ENCODE measurements at regions not wholly inside any gene's neighbourhood (a gene's known extent, or its start where the extent isn't known, plus 50 kb on each side); places are given as distances from the start of the nearest gene placed in this dataset.

- DNase-seq = no peak
Measured at GRCh38 chr12:111310076-111310870, 58.6 kb downstream of the PHETA1 start.

DNA sequence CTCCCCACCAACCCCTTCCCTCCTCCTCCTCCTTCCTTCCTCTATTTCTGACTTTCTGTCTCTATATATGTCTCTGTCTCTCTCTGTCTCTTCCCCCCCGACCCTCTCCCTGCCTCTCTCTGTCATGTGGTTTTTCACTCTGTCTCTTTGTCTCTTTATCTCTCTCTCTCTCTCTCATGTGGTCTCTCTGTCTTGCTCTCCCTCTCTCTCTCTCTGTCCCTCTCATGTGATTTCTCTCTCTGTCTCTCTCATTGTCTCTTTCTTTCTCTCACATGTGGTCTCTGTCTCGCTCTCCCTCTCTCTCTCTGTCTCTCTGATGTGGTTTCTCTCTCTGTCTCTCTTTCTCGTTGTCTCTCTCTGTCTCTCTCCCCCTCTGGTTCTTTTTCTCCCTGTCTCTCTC lies 59.3 kb downstream of the PHETA1 start:
- DNase-seq = no peak

DNA sequence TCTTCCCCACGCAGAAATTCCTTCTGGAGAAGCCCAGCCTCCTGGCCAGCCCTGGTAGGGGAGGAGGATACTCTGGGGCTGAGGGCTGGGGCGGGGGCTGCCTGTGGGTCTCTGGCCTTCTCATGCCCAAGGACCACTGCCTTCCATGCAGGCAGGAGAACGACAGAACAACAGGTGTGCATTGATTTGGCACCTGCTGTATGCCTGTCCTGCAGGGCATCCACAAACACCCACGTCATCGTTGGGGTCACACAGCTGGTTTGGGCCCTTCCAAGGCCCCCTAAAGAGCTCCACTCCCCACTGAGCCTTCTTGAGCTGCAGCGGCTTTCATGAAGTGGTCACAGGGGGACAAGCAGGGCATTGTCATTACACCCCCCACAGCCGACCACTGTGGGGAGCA lies 60.4 kb downstream of the PHETA1 start:
- DNase-seq = no peak

DNA sequence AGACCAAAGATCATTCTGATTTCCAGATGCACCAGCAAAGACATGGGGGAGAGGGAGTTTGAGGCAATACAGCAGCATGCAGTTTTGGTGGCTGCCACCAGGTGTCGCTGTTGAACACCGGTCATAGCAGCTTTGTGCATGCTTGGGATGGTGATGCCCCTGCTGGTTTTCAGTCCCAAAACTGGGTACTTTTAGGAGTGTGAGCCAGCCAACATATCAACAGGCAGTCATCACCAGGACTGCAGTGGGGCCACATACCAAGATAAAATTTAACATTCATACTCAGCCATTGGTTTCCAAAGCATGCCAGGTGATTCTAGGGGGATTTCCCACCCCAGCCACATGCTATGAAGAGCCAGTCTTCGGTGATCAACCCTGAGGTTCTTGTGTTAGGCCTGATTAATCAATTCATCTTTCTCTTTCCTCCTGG lies 64.2 kb downstream of the PHETA1 start:
- peak in 1 of 4 experiments; percentile 9 for DNase-seq

DNA sequence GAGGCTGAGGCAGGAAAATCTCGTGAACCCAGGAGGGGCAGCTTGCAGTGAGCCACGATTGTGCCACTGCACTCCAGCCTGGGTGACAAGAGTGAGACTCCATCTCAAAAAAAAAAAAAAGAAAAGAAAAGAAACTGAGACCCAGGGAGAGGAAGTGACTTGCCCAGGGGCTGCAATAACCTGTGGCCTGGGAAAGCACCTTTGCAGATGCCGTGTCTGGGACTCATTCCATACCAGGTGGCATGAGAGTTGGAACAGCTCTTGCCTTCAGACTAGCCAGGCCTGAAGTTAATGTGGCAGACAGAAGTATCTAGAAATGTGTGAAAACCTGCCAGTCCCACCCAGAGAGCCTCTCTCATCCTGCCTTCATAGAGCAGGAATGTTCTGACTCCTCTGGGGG lies 65.4 kb downstream of the PHETA1 start:
- no peak for DNase-seq

GRCh38 chr12:111298582-111299436 lies 70.1 kb downstream of the PHETA1 start:
- DNase-seq = peak in 3 of 4 experiments; percentile 7 to 24 (median 9)

DNA sequence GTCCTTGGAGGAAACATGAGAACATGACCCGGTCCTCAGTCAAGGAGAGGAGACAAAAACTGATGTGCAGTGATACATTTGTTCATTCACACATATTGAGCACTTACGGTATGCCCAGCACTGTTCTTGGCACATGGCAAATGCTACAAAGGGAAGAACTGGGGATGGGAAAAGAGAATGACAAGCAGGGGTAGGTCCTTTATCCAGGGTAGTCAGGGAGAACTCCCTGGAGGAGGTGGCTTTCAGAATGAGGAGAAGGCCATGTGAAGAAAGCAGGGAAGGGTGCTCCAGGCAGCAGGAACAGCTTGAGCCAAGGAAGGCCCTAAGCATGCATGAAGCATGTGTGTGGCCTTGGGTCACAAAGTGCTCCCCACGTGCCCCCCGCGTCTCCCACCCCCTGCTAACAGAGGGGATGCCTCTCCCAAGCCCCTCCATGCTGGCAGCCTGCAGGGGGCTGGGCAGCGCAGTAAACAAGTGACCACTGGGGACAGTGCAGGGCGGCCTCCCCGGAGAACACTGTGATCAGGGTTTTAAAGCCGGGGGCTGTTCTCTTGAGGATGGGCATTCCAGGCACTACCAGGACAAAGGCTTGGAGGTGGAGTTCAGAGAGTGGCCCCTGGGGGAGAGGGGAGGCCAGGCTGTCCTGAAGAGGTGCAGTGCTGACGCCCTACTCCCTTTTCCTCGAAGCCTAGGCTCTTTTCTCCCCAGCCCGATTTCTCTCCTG lies 71.0 kb downstream of the PHETA1 start:
- DNase-seq = no peak

DNA sequence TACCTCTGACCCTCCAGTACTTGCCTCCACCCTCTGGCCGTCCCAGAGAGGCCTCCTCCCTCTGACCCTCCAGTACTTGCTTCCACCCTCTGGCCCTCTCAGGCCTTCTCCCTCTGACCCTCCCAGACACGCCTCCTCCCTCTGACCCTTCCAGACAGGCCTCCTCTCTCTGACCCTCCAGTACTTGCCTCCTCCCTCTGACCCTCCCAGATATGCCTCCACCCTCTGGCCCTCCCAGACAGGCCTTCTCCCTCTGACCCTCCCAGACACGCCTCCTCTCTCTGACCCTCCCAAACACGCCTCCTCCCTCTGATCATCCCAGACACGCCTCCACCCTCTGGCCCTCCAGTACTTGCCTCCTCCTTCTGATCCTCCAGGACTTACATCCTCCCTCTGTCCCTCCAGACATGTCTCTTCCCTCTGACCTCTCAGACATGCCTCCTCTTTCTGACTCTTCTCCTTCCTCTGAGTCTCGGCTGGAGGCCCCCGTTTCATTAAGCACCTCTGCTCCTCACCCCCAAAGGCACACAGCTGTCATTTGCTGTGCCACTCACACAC lies 71.9 kb downstream of the PHETA1 start:
- no peak for DNase-seq

GRCh38 chr12:111295176-111295575 lies 73.7 kb downstream of the PHETA1 start:
- DNase-seq = no peak

GRCh38 chr12:111293266-111294009 lies 75.5 kb downstream of the PHETA1 start:
- DNase-seq = no peak

- no peak for DNase-seq
Measured at GRCh38 chr12:111291357-111291756, 77.5 kb downstream of the PHETA1 start.

GRCh38 chr12:111288771-111289170 lies 80.1 kb downstream of the PHETA1 start:
- no peak for DNase-seq

- no peak for DNase-seq
Measured at GRCh38 chr12:111287125-111287900, 81.6 kb downstream of the PHETA1 start.

- DNase-seq = no peak
Measured at GRCh38 chr12:111285200-111285599, 83.7 kb downstream of the PHETA1 start.

DNA sequence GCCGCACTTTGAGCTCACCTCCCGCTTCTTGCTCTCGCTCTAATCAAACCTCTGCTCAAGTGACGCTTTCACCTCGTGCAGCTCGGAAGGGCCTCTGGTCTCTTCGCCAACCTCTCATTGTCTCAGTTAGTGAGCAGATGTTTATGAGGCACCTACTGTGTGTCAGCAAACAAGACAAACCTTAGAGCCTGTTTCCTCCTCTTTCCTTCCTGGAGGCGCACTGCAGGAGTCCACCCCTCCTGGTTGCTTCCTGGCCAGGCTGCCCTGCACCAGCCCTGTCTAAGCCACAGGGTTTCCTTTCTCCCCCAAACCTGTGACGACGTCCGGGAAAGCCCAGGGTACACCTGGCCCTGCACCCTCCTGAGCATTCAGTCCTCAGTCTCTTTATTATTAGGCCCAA lies 84.2 kb downstream of the PHETA1 start:
- no peak for DNase-seq

DNA sequence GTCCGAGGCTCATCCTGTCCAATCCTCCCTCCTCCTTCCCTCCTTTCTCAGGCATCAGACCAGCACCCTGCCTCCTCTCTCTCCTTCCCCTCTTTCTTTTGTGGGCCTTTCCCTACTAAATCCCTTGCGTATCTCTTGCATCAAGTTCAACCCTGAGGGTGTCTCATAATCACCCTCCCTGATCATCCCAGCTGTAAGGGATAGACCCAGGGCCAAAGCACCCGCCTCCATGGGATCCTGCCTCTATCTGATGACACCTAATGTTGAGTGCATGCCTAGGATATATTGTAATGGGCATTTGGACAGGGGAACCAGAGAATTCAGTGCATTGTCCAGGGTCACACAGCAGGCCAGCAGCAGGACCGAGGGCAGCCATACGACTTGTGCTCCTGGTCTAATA lies 84.9 kb downstream of the PHETA1 start:
- DNase-seq = no peak

GRCh38 chr12:111283521-111283920 lies 85.4 kb downstream of the PHETA1 start:
- no peak for DNase-seq

DNA sequence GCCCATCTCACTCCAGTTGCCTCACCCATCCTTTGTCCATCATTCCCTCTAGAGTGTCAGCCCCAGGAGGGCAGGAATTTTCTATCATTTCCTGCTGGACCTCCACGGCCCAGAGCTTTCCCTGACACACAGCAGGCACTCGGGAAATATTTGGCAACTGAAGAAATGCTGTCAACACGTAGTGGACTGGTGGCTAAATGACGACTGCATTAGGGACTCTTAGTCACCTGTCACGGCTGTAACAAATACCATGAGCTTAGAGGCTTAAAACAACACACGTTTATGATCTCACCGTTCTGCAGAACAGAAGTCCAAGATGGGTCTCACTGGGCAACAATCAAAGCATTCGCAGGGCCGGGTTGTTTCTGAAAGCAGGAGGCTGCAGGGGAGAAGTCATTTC lies 91.3 kb downstream of the PHETA1 start:
- DNase-seq = no peak

DNA sequence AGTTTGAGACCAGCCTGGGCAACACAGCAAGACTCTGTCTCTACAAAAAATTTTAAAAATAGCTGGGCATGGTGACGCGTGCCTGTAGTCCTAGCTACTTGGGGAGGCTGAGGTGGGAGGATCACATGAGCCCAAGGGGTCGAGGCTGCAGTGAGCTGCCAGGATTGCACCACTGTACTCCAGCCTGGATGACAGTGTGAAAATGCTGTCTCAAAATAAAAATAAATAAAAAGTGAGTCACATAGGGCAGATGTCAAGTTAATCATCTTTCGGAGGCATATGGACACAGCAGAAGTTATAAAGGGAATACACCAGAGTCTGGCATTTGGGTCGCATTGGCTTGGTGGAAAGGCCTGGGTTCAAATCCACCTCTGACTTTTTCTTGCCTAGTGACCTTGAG lies 92.7 kb downstream of the PHETA1 start:
- DNase-seq = no peak

GRCh38 chr12:111275308-111275707 lies 93.6 kb downstream of the PHETA1 start:
- DNase-seq = no peak

- no peak for DNase-seq
Measured at GRCh38 chr12:111274777-111275176, 94.1 kb downstream of the PHETA1 start.

Measured in activated naive CD4-positive, alpha-beta T cell (primary cell).